Kidney (tissue), 13 donors: ENCODE measurements at regions not wholly inside any gene's neighbourhood (a gene's known extent, or its start where the extent isn't known, plus 50 kb on each side); places are given as distances from the start of the nearest gene placed in this dataset.

Source experiments
- DNase-seq, 5 donors: peaks; one replicate each; pipeline ENCODE4 v3.0.0-alpha.2; 2013 to 2020
- FAIRE-seq: peaks from 2 replicates; lab custom pipeline; 2012; peaks lifted over from hg19 to GRCh38; lab: Jason Lieb, UNC
- H3K27ac ChIP-seq, 2 donors: one replicate each; pipeline ENCODE4 v1.7.0; 2013; ENCODE audit warnings: low read depth in 2 of 2, low read length in 2 of 2, inconsistent platforms in 1 of 2
- H3K27me3 ChIP-seq: one replicate; pipeline ENCODE4 v1.7.1; 2013; ENCODE audit warnings: low read length, inconsistent platforms; ENCODE audit not compliant: control insufficient read depth, insufficient read depth
- H3K36me3 ChIP-seq, 3 donors: one replicate each; pipeline versions ENCODE4 v1.7.0 to v1.7.1; 2013; ENCODE audit warnings: low read length in 3 of 3, control low read depth in 1 of 3, inconsistent platforms in 1 of 3; ENCODE audit not compliant: insufficient read depth in 3 of 3, control insufficient read depth in 2 of 3
- H3K4me1 ChIP-seq, 3 donors: one replicate each; pipeline versions ENCODE4 v1.7.0 to v1.7.1; 2013; ENCODE audit warnings: low read length in 3 of 3, inconsistent platforms in 1 of 3, low read depth in 1 of 3; ENCODE audit not compliant: control insufficient read depth in 2 of 3, insufficient read depth in 2 of 3
- H3K4me3 ChIP-seq, 3 donors: one replicate each; pipeline versions ENCODE4 v1.7.0 to v1.8.1; 2013; ENCODE audit warnings: low read length in 3 of 3, control low read depth in 1 of 3, inconsistent platforms in 1 of 3
- H3K9ac ChIP-seq, 3 donors: one replicate each; pipeline versions ENCODE4 v1.7.0 to v1.7.1; 2013; ENCODE audit warnings: low read length in 3 of 3, control low read depth in 1 of 3, inconsistent platforms in 1 of 3
- H3K9me3 ChIP-seq, 3 donors: one replicate each; pipeline versions ENCODE4 v1.7.0 to v1.7.1; 2013; ENCODE audit warnings: low read length in 3 of 3, control low read depth in 1 of 3, inconsistent platforms in 1 of 3; ENCODE audit not compliant: control insufficient read depth in 2 of 3, insufficient read depth in 1 of 3
- intact Hi-C: fragments of 100-400 bp; cut with DNase I; formaldehyde crosslinking; loops from one replicate; pipeline ENCODE4 v1.11.1; 2022
- TF ChIP-seq, protein P1 (sequence below): IDR thresholded peaks from 3 replicates; pipeline ENCODE4 v1.5.1; 2012; ENCODE audit warnings: mild to moderate bottlenecking, moderate library complexity, borderline replicate concordance; ENCODE audit not compliant: insufficient read depth; ENCODE audit errors: extremely low read depth
- donor health status: control.
- donor health status: control.
- donor health status: control.
- donor health status: control.
- donor health status: control.
- donor health status: DM: yes; HTN: yes; CAD: no.
- donor health status: Normal renal cell carcinoma (clear cell type).

DNA sequence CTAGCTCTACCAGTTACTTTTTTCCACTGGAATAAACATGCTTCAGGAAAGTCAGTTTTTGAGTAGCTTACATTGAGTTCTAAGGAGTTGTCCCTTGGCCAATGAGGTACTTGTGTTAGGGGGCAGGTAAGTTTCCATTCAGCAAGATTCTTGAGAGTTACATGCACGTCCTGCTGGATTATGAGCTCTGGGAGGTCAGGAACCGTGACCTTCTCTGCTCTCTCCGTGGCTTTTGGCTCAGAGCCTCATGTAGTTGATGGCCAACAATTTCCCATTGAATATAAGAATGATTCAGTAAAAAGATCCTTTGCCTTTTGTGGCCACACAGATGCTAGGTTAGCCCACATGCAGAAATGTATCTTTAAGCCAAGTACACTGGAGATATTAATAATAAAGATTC is 181.8 kb upstream of the RALGAPA2 start:
- H3K9ac ChIP-seq = no peak overlapping the region
- no peak overlapping the region for H3K4me3 ChIP-seq
- H3K36me3 ChIP-seq = no peaks in the 10 kb centered on the region
- DNase-seq (no peak), FAIRE-seq (no peak)
- no peaks in the 10 kb centered on the region for H3K27me3 ChIP-seq
- no peaks in the 10 kb centered on the region for H3K9me3 ChIP-seq
- no peaks in the 10 kb centered on the region for H3K4me1 ChIP-seq
- intact Hi-C loops = no loop called here
- H3K27ac ChIP-seq = no peak overlapping the region
- TF ChIP-seq, protein P1, sequence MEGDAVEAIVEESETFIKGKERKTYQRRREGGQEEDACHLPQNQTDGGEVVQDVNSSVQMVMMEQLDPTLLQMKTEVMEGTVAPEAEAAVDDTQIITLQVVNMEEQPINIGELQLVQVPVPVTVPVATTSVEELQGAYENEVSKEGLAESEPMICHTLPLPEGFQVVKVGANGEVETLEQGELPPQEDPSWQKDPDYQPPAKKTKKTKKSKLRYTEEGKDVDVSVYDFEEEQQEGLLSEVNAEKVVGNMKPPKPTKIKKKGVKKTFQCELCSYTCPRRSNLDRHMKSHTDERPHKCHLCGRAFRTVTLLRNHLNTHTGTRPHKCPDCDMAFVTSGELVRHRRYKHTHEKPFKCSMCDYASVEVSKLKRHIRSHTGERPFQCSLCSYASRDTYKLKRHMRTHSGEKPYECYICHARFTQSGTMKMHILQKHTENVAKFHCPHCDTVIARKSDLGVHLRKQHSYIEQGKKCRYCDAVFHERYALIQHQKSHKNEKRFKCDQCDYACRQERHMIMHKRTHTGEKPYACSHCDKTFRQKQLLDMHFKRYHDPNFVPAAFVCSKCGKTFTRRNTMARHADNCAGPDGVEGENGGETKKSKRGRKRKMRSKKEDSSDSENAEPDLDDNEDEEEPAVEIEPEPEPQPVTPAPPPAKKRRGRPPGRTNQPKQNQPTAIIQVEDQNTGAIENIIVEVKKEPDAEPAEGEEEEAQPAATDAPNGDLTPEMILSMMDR = no peak

DNA sequence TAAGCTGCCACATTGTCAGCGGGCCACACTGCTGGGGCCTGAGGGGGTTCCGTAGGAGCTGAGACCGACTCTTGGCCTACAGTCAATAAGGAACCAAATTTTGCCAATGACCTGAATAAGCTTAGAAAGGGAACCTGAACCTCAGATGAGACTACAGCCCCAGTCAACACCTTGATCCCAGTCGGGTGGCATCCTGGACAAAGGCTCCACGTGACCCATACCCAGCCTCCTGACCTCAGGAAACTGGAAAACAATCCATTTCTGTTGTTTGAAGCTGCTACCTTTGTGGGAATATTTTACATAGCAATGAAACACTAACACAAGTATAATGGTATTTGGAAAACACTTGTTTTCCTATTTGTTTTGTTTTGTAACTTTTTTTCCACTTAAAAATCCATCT is 179.9 kb upstream of the RALGAPA2 start:
- Histone ChIP-seq H3K36me3 (no peaks in the 10 kb centered on the region), H3K4me1 (no peaks in the 10 kb centered on the region), H3K9me3 (no peaks in the 10 kb centered on the region), H3K27ac (no peak overlapping the region), H3K27me3 (no peaks in the 10 kb centered on the region), H3K9ac (no peak overlapping the region), H3K4me3 (no peak overlapping the region)
- DNase-seq (no peak), FAIRE-seq (no peak)
- TF ChIP-seq, protein P1 = no peak
- intact Hi-C loops = no loop called here

DNA sequence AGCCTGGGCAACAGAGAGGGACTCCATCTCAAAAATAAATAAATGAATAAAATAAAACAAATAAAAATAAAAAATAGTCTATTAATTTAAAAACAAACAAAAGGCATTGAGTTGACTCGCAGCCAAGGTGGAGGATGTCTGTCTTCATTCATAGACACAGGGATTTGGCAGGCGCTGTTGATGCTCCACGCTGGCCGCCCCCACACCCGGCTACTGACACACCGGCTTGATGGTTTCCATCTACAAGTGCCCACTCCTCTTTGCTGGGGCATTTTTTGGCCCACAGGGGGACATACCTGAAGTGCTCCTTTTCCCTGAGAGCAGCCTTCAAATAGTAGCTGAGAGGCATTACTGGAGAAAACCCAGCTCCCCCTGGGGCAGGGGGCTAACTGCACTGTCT is 178.3 kb upstream of the RALGAPA2 start:
- no peaks in the 10 kb centered on the region for H3K36me3 ChIP-seq
- H3K9me3 ChIP-seq = no peaks in the 10 kb centered on the region
- intact Hi-C loops = no loop called here
- no peak overlapping the region for H3K27ac ChIP-seq
- no peaks in the 10 kb centered on the region for H3K4me1 ChIP-seq
- no peak for DNase-seq
- no peak overlapping the region for H3K9ac ChIP-seq
- no peaks in the 10 kb centered on the region for H3K27me3 ChIP-seq
- no peak for FAIRE-seq
- H3K4me3 ChIP-seq = no peak overlapping the region
- TF ChIP-seq, protein P1 = no peak

DNA sequence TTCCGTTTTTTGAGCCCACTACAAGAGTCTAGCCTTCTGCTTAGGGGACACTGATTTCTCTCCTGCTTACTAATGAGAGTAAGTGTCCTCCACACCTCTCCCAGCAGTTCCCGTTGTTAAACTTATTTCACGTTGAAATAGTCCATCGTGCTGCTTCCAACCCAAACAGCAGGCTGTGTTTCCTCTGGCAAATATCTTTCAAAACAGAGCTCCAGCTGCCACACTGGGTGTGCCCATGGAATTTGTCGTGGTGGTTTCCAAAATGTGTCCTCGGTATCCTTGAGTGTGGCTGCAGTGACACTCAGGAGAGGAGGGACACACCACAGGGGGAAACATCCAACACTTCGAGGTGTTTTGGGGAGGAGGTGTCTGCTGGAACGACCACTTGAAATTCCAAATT is 176.5 kb upstream of the RALGAPA2 start:
- Histone ChIP-seq H3K9me3 (no peaks in the 10 kb centered on the region), H3K27ac (no peak overlapping the region), H3K4me3 (no peak overlapping the region), H3K27me3 (no peaks in the 10 kb centered on the region), H3K4me1 (no peaks in the 10 kb centered on the region), H3K9ac (no peak overlapping the region), H3K36me3 (no peaks in the 10 kb centered on the region)
- no peak for DNase-seq
- TF ChIP-seq, protein P1 = no peak
- intact Hi-C loops = no loop called here
- FAIRE-seq = no peak
